ENCODE measurements at regions not wholly inside any gene's neighbourhood (a gene's known extent, or its start where the extent isn't known, plus 50 kb on each side); places are given as distances from the start of the nearest gene placed in this dataset.

GRCh38 chr5:30765706-30766105 is 427.8 kb upstream of the CDH6 start:
- TF ChIP-seq CTCF (conservative IDR thresholded peaks at IDR 0.05; ENCODE audit: low read length) (no peak), EZH2phosphoT487 (IDR thresholded peaks at IDR 0.05; ENCODE audit: borderline replicate concordance, low read depth, low read length) (no peak)

Data from OCI-LY7 (cell line).